ENCODE measurements at regions not wholly inside any gene's neighbourhood (a gene's known extent, or its start where the extent isn't known, plus 50 kb on each side); places are given as distances from the start of the nearest gene placed in this dataset.

GRCh38 chr3:34139566-34139965, 341.1 kb downstream of the PDCD6IP start:
- H3K4me1 ChIP-seq: no peaks in the 10 kb centered on the region
- H3K4me3 ChIP-seq: no peak overlapping the region
- no peak for DNase-seq (ENCODE audit: low spot score in 2 of 2)
- intact Hi-C loops (cut with DNase I): no loop called here
- no peaks in the 10 kb centered on the region for H3K36me3 ChIP-seq
- no peak for TF ChIP-seq CTCF (IDR thresholded peaks at IDR 0.05)
- no peaks in the 10 kb centered on the region for H3K27me3 ChIP-seq
- peaks cover 0 to 18% of the 10 kb centered on the region in 2 donors for H3K9me3 ChIP-seq
- H3K27ac ChIP-seq: no peak overlapping the region

GRCh38 chr3:34140616-34141015, 342.2 kb downstream of the PDCD6IP start:
- H3K27ac ChIP-seq: no peak overlapping the region
- H3K9me3 ChIP-seq: peaks cover 0 to 10% of the 10 kb centered on the region in 2 donors
- no peaks in the 10 kb centered on the region for H3K27me3 ChIP-seq
- H3K36me3 ChIP-seq: no peaks in the 10 kb centered on the region
- no peak for TF ChIP-seq CTCF (IDR thresholded peaks at IDR 0.05)
- intact Hi-C loops (cut with DNase I): no loop called here
- no peak for DNase-seq (ENCODE audit: low spot score in 2 of 2)
- H3K4me1 ChIP-seq: no peaks in the 10 kb centered on the region
- no peak overlapping the region for H3K4me3 ChIP-seq

GRCh38 chr3:34141841-34142337, 343.5 kb downstream of the PDCD6IP start:
- intact Hi-C loops (cut with DNase I): no loop called here
- Histone ChIP-seq H3K36me3 (no peaks in the 10 kb centered on the region), H3K27ac (no peak overlapping the region), H3K27me3 (no peaks in the 10 kb centered on the region), H3K9me3 (peaks cover 0 to 10% of the 10 kb centered on the region in 2 donors), H3K4me1 (no peaks in the 10 kb centered on the region), H3K4me3 (no peak overlapping the region)
- no peak for TF ChIP-seq CTCF (IDR thresholded peaks at IDR 0.05)
- no peak for DNase-seq (ENCODE audit: low spot score in 2 of 2)

- TF ChIP-seq CTCF (IDR thresholded peaks at IDR 0.05): no peak
- intact Hi-C loops (cut with DNase I): no loop called here
- no peak overlapping the region for H3K4me3 ChIP-seq
- no peak for DNase-seq (ENCODE audit: low spot score in 2 of 2)
- no peak overlapping the region for H3K27ac ChIP-seq
- no peaks in the 10 kb centered on the region for H3K36me3 ChIP-seq
- no peaks in the 10 kb centered on the region for H3K9me3 ChIP-seq
- H3K27me3 ChIP-seq: no peaks in the 10 kb centered on the region
- no peaks in the 10 kb centered on the region for H3K4me1 ChIP-seq
These were observed 347.4 kb downstream of the PDCD6IP start for GRCh38 chr3:34145796-34146195.

- H3K27me3 ChIP-seq: no peaks in the 10 kb centered on the region
- intact Hi-C loops (cut with DNase I): no loop called here
- H3K36me3 ChIP-seq: no peaks in the 10 kb centered on the region
- H3K4me1 ChIP-seq: no peaks in the 10 kb centered on the region
- H3K4me3 ChIP-seq: no peak overlapping the region
- no peaks in the 10 kb centered on the region for H3K9me3 ChIP-seq
- no peak for TF ChIP-seq CTCF (IDR thresholded peaks at IDR 0.05)
- no peak for DNase-seq (ENCODE audit: low spot score in 2 of 2)
- no peak overlapping the region for H3K27ac ChIP-seq
These were observed 348.2 kb downstream of the PDCD6IP start for GRCh38 chr3:34146596-34146995.

- no peak for TF ChIP-seq CTCF (IDR thresholded peaks at IDR 0.05)
- Histone ChIP-seq H3K27me3 (no peaks in the 10 kb centered on the region), H3K4me1 (no peaks in the 10 kb centered on the region), H3K4me3 (no peak overlapping the region), H3K27ac (no peak overlapping the region), H3K36me3 (no peaks in the 10 kb centered on the region), H3K9me3 (no peaks in the 10 kb centered on the region)
- DNase-seq (ENCODE audit: low spot score in 2 of 2): no peak
- intact Hi-C loops (cut with DNase I): no loop called here
These were observed 352.6 kb downstream of the PDCD6IP start for GRCh38 chr3:34150992-34151391.

All from ascending aorta (tissue), 2 donors.